HepG2 (cell line): ENCODE measurements at regions not wholly inside any gene's neighbourhood (a gene's known extent, or its start where the extent isn't known, plus 50 kb on each side); places are given as distances from the start of the nearest gene placed in this dataset.
A peak's percentile ranks its signal among the peaks of the same experiment; 100 is the strongest.

ENCODE experiments used
- ASH2L ChIP-seq: fragments of 300-600, 200-600 bp; sonication (generic); IDR thresholded peaks from 2 replicates; pipeline ENCODE4 v1.7.0; 2017; ENCODE audit warnings: low read depth, mild to moderate bottlenecking, moderate library complexity, mixed read lengths, low read length; ENCODE audit not compliant: insufficient read length
- ATF3 ChIP-seq: sonication (generic); formaldehyde crosslinking; IDR thresholded peaks from 2 replicates; pipeline ENCODE4 v1.4.0; 2020; ENCODE audit warnings: missing genetic modification reagents
- CREB1 ChIP-seq, 2 experiments: fragments of 450-650 bp in 1 of 2; IDR thresholded peaks; 2 replicates each; pipeline ENCODE4 v1.6.1; 2016 to 2017; ENCODE audit warnings: control low read depth in 1 of 2, mild to moderate bottlenecking in 1 of 2, missing compliant biosample characterization in 1 of 2, missing genetic modification characterization in 1 of 2
- FOXA1 ChIP-seq, 2 experiments: fragments of 450-650 bp in 1 of 2; sonication (generic) in 1 of 2; formaldehyde crosslinking in 1 of 2; IDR thresholded peaks; 2 replicates each; pipeline versions ENCODE4 v1.4.0 to v1.6.1; 2016 to 2020; ENCODE audit warnings: missing genetic modification reagents in 1 of 2
- FOXK1 ChIP-seq: sonication (generic); formaldehyde crosslinking; IDR thresholded peaks from 2 replicates; pipeline ENCODE4 v1.4.0; 2020; ENCODE audit warnings: low read depth, missing genetic modification reagents, borderline replicate concordance
- FOXO1 ChIP-seq: sonication (generic); formaldehyde crosslinking; IDR thresholded peaks from 2 replicates; pipeline ENCODE4 v1.4.0; 2020; ENCODE audit warnings: missing genetic modification reagents
- HNF1A ChIP-seq, 2 experiments: sonication (generic) in 1 of 2; formaldehyde crosslinking in 1 of 2; IDR thresholded peaks; 2 replicates each; pipeline versions ENCODE4 v1.4.0 to v1.6.1; 2016 to 2020; ENCODE audit warnings: borderline replicate concordance in 1 of 2, low read depth in 1 of 2, mild to moderate bottlenecking in 1 of 2, missing genetic modification reagents in 1 of 2
- HNF4G ChIP-seq, 2 experiments: sonication (generic) in 1 of 2; formaldehyde crosslinking in 1 of 2; IDR thresholded peaks; 2 replicates each; pipeline versions ENCODE4 v1.4.0 to v1.6.1; 2011 to 2020; ENCODE audit warnings: borderline replicate concordance in 2 of 2, low read depth in 2 of 2, mild to moderate bottlenecking in 2 of 2, low read length in 1 of 2, missing genetic modification reagents in 1 of 2, moderate library complexity in 1 of 2
- RXRB ChIP-seq: IDR thresholded peaks from 2 replicates; pipeline ENCODE4 v1.6.1; 2016; ENCODE audit warnings: borderline replicate concordance, missing genetic modification reagents, missing compliant biosample characterization
- ZBTB40 ChIP-seq, 2 experiments: fragments of 450-650 bp in 1 of 2; sonication (generic) in 1 of 2; formaldehyde crosslinking in 1 of 2; IDR thresholded peaks; 2 replicates each; pipeline versions ENCODE4 v1.6.1 to v1.8.0; 2016 to 2022; ENCODE audit warnings: antibody characterized with exemption in 1 of 2, mild to moderate bottlenecking in 1 of 2, missing genetic modification reagents in 1 of 2
- ZNF737 ChIP-seq: sonication (generic); formaldehyde crosslinking; IDR thresholded peaks from 2 replicates; pipeline ENCODE4 v1.5.0; 2020; ENCODE audit warnings: missing genetic modification reagents, mild to moderate bottlenecking, borderline replicate concordance

- TF ChIP-seq HNF4G (IDR thresholded peaks at IDR 0.05; ENCODE audit: borderline replicate concordance, low read depth, low read length) (peak; percentile 99), HNF4G (CRISPR knock-in tag; IDR thresholded peaks at IDR 0.05; ENCODE audit: borderline replicate concordance, low read depth) (peak; percentile 98), FOXK1 (peak; percentile 94), HNF1A (IDR thresholded peaks at IDR 0.05; ENCODE audit: low read depth) (peak; percentile 36; the same call in 1 of the 2 replicates), HNF1A (CRISPR knock-in tag; IDR thresholded peaks at IDR 0.05; ENCODE audit: borderline replicate concordance) (no peak), CREB1 (IDR thresholded peaks at IDR 0.05) (no peak; the same call in 1 of the 2 replicates), CREB1 (CRISPR knock-in tag; IDR thresholded peaks at IDR 0.05) (peak; percentile 77), ASH2L (peak; percentile 39), FOXO1 (CRISPR knock-in tag) (peak; percentile 98), ZNF737 (CRISPR knock-in tag) (no peak; the same call in 1 of the 2 replicates), RXRB (peak; percentile 82), ATF3 (peak; percentile 91), FOXA1 (IDR thresholded peaks at IDR 0.05) (no peak), FOXA1 (CRISPR knock-in tag; IDR thresholded peaks at IDR 0.05) (peak; percentile 55; the same call in 1 of the 2 replicates), ZBTB40 (IDR thresholded peaks at IDR 0.05) (no peak), ZBTB40 (CRISPR knock-in tag; IDR thresholded peaks at IDR 0.05) (peak; percentile 56)
These were observed 163.5 kb downstream of the UXS1 start (continued) for GRCh38 chr2:106030287-106031268.
